CD4-positive, alpha-beta T cell treated with Interleukin-17A for 4 hours (primary cell): ENCODE measurements at regions not wholly inside any gene's neighbourhood (a gene's known extent, or its start where the extent isn't known, plus 50 kb on each side); places are given as distances from the start of the nearest gene placed in this dataset.
"Not testable (repeated sequence)": the region's sequence is repeated elsewhere in the genome, so short reads cannot be mapped to it uniquely, and the experiment has no call there.

Source experiments
- DNase-seq: peaks from one replicate; pipeline ENCODE4 v3.0.0-alpha.2; 2020; ENCODE audit warnings: mixed read lengths

- no peak for DNase-seq
Measured at GRCh38 chr15:79673416-79674123, 223.2 kb downstream of the MTHFS start.

- no peak for DNase-seq
Measured at GRCh38 chr15:79674124-79674465, 222.7 kb downstream of the MTHFS start.

- DNase-seq = no peak
Measured at GRCh38 chr15:79675982-79676381, 220.8 kb downstream of the MTHFS start.

- no peak for DNase-seq
Measured at GRCh38 chr15:79676621-79677020, 220.2 kb downstream of the MTHFS start.

DNA sequence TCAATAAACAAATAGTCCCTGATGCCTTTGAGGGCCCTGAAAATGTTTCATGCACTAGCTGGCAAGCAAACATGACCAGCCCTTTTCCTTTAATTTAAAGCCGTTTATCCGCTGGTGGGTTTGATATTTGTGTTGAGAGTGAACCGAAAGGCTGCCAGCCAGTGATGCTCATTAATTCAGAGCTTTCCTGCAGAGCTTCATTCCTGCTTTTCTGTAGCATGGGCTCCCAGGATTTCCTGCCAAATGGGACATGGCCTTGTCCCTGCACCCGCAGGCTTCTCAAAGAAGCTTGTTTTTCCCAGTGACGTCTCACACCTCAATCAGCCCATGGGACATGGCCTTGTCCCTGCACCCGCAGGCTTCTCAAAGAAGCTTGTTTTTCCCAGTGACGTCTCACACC lies 219.6 kb downstream of the MTHFS start:
- no peak for DNase-seq

GRCh38 chr15:79678032-79678701 lies 218.6 kb downstream of the MTHFS start:
- DNase-seq = no peak

DNA sequence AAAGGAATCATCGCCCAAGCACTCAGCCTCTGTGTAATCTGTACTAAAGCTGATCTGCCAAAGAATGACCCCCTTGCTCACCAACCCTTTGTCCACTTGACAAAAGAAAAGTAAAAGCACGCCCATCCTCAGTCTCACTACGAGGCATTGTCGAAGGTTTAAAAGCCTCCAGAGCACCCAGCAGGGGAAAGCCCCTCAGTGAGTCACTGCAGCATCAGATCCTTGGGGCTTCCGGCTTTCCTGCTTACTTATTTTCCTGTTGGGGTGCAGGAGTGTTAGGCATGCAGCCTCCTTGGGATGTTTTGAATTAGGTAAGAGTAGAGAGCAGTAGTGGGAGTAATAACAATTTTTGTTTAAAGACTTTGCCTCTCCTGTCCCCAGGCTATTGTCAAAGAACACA lies 216.1 kb downstream of the MTHFS start:
- no peak for DNase-seq

- DNase-seq = no peak
Measured at GRCh38 chr15:79682285-79682684, 214.5 kb downstream of the MTHFS start.

GRCh38 chr15:79682851-79683288 lies 213.9 kb downstream of the MTHFS start:
- DNase-seq = no peak

- DNase-seq = no peak
Measured at GRCh38 chr15:79689030-79689429, 207.8 kb downstream of the MTHFS start.

- no peak for DNase-seq
Measured at GRCh38 chr15:79700951-79701480, 195.8 kb downstream of the MTHFS start.

GRCh38 chr15:79702621-79703020 lies 194.2 kb downstream of the MTHFS start:
- no peak for DNase-seq

DNA sequence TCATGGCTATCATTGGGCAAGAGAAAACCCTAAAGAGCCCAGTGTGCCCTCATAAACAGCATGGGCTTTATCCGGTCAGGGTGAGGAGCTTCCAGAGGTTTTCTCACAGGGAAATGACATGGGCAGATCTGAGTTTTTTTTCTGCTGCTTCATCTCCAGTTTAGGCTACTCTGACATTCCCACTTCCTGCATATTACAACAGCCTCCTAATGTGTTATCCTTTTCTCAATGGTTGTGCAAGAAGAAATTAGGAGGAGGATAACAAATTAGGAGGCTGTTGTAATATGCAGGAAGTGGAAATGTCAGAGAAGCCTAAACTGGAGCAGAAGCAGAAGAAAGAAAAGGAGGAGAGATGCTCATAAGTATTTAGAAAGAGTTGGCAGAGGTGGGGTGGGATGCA lies 175.6 kb downstream of the MTHFS start:
- DNase-seq = no peak

GRCh38 chr15:79724312-79724711 lies 172.5 kb downstream of the MTHFS start:
- DNase-seq = no peak

- DNase-seq = no peak
Measured at GRCh38 chr15:79724804-79725203, 172.0 kb downstream of the MTHFS start.

DNA sequence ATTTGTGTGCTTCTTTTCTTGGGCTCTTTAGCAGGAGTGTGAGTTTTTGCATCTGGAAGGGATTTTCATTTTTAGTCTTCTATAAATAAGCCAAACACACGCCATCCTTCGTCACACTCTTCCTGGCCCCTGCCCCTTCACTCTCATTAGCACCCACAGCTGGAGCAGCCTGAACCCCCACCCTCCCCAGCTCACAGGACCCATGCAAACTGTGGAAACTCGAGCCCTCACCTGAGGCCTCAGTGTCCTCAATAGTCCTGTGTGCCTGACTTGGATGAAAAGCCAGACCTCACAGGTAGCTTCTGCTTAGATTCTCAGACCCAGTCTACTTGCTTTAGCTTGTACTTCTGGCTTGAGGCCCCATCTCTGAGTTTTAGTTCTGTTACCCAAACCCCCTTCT lies 167.9 kb downstream of the MTHFS start:
- no peak for DNase-seq

DNA sequence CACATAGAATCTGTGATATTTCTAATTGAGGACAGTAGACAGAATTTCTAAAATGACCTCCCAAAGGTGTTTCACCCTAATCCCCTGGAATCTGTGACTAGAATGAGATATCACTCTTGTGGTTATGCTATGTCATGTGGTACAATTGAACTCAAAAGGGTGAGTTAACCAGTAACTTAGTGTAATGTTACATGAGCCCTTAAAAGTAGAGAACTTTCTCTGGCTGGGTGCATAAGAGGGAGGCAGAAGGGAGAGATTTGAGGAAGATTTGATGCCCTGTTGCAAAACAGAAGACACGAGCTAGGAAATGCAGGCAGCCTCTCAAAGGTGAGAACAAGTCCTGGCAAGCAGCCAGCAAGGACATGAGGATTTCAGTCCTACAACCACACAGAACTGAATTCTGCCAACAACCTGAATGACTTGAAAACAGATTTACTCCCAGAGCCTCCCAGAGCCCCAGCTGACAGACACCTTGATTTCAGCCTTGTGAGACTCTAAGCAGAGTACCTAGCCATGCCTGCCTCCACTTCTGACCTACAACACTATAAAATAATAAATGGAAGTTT lies 160.3 kb downstream of the MTHFS start:
- no peak for DNase-seq

- DNase-seq = no peak
Measured at GRCh38 chr15:79738143-79738542, 158.7 kb downstream of the MTHFS start.

- DNase-seq = no peak
Measured at GRCh38 chr15:79740561-79740960, 156.3 kb downstream of the MTHFS start.

GRCh38 chr15:79743032-79743431 lies 153.8 kb downstream of the MTHFS start:
- DNase-seq = no peak

DNA sequence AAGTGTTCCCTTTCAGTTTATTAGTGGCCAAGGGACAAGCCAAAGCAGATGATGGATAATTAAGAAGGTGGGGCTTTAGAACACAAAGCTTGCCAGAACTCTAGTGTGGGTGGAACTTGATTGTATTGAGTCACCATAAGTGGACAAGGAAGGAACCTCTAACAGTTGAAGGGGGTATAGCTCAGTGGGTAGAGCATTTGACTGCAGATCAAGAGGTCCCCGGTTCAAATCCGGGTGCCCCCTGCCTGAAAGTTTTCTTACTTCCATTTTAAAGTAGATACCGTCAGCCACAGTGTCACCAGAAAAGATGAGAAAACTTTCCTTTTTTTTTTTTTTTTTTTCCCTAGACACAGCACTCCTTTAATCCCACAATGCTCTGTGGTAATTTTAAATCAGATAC lies 152.3 kb downstream of the MTHFS start:
- not testable (repeated sequence) for DNase-seq

GRCh38 chr15:79756365-79756764 lies 140.4 kb downstream of the MTHFS start:
- no peak for DNase-seq

GRCh38 chr15:79765081-79765480 lies 131.7 kb downstream of the MTHFS start:
- no peak for DNase-seq

DNA sequence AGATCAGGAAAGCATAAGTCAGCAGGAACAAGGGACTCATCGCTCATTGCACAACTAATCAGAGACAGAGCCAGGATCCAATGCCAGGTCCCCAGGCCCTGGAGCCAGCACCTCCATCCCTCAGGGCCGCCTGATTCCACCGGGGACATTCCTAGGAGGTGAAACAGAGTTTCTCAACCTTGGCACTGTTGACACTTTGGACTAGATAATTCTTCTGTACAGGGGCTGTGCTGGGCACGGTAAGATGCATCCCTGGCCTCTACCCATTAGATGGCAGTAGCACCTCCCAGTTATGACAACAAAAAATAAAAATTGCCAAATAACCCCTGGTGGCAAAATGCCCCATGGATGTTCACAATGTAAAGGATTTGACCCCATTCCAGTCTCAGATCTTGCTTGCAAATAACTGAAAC lies 127.7 kb downstream of the MTHFS start:
- DNase-seq = no peak
